Neural cell (in vitro differentiated cells): ENCODE measurements at regions not wholly inside any gene's neighbourhood (a gene's known extent, or its start where the extent isn't known, plus 50 kb on each side); places are given as distances from the start of the nearest gene placed in this dataset.

ENCODE experiments used
- EP300 ChIP-seq: fragments of 450-650 bp; conservative IDR thresholded peaks from 2 replicates; pipeline ENCODE4 v1.6.1; 2014; ENCODE audit warnings: antibody characterized with exemption, mild to moderate bottlenecking, moderate library complexity; ENCODE audit not compliant: poor library complexity, severe bottlenecking
- EZH2 ChIP-seq: fragments of 200-600, 300-800 bp; shearing (Covaris generic), sonication (generic); IDR thresholded peaks from 2 replicates; pipeline ENCODE4 v1.6.1; 2014; ENCODE audit warnings: antibody characterized with exemption, low read length, borderline replicate concordance, mild to moderate bottlenecking; ENCODE audit not compliant: insufficient read depth, poor library complexity, severe bottlenecking
- MXI1 ChIP-seq: fragments of 450-650 bp; conservative IDR thresholded peaks from 2 replicates; pipeline ENCODE4 v1.6.1; 2014; ENCODE audit warnings: antibody characterized with exemption, mild to moderate bottlenecking; ENCODE audit not compliant: poor library complexity, severe bottlenecking
- POLR2AphosphoS5 ChIP-seq: IDR thresholded peaks from 2 replicates; pipeline ENCODE4 v1.6.1; 2012
- RAD21 ChIP-seq: fragments of 450-650 bp; conservative IDR thresholded peaks from 2 replicates; pipeline ENCODE4 v1.6.1; 2014; ENCODE audit warnings: antibody characterized with exemption, mild to moderate bottlenecking, moderate library complexity
- SMC3 ChIP-seq: fragments of 450-650 bp; conservative IDR thresholded peaks from 2 replicates; pipeline ENCODE4 v1.6.1; 2014; ENCODE audit warnings: antibody characterized with exemption, mild to moderate bottlenecking, moderate library complexity; ENCODE audit not compliant: poor library complexity
- TF ChIP-seq, protein P1 (sequence below): fragments of 450-650 bp; IDR thresholded peaks from 2 replicates; pipeline ENCODE4 v1.5.1; 2014; ENCODE audit warnings: antibody characterized with exemption, mild to moderate bottlenecking, moderate library complexity; ENCODE audit not compliant: poor library complexity, severe bottlenecking

DNA sequence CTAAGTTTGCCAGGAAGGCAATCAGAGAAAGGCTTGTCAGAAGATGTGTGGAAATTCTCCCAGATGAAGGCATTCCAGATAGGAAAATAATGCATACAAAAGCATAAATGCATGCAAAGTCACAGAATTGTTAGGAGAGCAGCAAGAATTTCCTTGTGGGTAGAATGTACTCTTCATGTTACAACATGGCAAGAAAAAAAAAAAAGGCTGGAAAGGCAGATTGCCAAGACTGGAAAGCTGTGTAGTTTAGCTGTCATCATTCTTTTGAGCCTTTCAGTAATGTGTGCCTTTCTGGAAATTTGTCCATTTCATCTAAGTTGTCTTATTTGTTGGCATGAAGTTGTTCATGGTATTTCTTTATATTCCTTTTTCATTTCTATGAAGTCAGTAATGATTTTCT, 71.0 kb upstream of the EFCAB3 start:
- no peak for TF ChIP-seq EP300
- TF ChIP-seq, protein P1, sequence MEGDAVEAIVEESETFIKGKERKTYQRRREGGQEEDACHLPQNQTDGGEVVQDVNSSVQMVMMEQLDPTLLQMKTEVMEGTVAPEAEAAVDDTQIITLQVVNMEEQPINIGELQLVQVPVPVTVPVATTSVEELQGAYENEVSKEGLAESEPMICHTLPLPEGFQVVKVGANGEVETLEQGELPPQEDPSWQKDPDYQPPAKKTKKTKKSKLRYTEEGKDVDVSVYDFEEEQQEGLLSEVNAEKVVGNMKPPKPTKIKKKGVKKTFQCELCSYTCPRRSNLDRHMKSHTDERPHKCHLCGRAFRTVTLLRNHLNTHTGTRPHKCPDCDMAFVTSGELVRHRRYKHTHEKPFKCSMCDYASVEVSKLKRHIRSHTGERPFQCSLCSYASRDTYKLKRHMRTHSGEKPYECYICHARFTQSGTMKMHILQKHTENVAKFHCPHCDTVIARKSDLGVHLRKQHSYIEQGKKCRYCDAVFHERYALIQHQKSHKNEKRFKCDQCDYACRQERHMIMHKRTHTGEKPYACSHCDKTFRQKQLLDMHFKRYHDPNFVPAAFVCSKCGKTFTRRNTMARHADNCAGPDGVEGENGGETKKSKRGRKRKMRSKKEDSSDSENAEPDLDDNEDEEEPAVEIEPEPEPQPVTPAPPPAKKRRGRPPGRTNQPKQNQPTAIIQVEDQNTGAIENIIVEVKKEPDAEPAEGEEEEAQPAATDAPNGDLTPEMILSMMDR: no peak
- TF ChIP-seq EZH2: no peak
- no peak for TF ChIP-seq POLR2AphosphoS5
- TF ChIP-seq RAD21: no peak
- TF ChIP-seq SMC3: no peak
- TF ChIP-seq MXI1: no peak
